ENCODE measurements at regions not wholly inside any gene's neighbourhood (a gene's known extent, or its start where the extent isn't known, plus 50 kb on each side); places are given as distances from the start of the nearest gene placed in this dataset.

DNA sequence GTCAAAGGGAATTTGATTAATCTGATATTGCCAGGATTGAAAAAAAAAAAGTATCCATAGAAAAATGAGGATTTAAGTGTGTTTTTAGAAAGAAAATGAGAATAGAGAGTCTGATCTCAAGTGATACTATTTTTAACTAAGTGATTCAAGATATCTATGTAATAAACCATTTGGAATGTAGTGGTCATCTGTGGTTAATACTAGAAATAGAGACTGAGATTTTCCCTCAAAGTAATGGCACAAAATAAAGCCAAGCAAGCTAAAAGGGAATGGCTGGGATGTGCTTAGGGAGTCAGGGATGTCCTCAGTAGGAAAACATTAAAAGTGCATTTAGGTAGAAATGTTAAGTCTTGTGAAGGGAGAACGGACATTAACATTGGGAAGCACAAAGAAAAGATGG is 90.6 kb downstream of the FBXO4 start:
- H3K36me3 Mint-ChIP-seq (ENCODE audit: low read depth), result no peaks in the 10 kb centered on the region
- DNase-seq, result peak; percentile 10
- H3K4me1 Mint-ChIP-seq (ENCODE audit: low read depth), result peaks cover 21% of the 10 kb centered on the region
- peak overlapping the region; percentile 11; the same call in 1 of the 2 replicates for H3K27ac Mint-ChIP-seq
- TF ChIP-seq, protein P1, sequence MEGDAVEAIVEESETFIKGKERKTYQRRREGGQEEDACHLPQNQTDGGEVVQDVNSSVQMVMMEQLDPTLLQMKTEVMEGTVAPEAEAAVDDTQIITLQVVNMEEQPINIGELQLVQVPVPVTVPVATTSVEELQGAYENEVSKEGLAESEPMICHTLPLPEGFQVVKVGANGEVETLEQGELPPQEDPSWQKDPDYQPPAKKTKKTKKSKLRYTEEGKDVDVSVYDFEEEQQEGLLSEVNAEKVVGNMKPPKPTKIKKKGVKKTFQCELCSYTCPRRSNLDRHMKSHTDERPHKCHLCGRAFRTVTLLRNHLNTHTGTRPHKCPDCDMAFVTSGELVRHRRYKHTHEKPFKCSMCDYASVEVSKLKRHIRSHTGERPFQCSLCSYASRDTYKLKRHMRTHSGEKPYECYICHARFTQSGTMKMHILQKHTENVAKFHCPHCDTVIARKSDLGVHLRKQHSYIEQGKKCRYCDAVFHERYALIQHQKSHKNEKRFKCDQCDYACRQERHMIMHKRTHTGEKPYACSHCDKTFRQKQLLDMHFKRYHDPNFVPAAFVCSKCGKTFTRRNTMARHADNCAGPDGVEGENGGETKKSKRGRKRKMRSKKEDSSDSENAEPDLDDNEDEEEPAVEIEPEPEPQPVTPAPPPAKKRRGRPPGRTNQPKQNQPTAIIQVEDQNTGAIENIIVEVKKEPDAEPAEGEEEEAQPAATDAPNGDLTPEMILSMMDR (IDR thresholded peaks at IDR 0.05), result no peak
- H3K4me3 Mint-ChIP-seq, result peak overlapping the region; percentile 29; the same call in 1 of the 2 replicates
- no peaks in the 10 kb centered on the region for H3K9me3 Mint-ChIP-seq
- H3K27me3 Mint-ChIP-seq (ENCODE audit: insufficient read depth), result no peaks in the 10 kb centered on the region

DNA sequence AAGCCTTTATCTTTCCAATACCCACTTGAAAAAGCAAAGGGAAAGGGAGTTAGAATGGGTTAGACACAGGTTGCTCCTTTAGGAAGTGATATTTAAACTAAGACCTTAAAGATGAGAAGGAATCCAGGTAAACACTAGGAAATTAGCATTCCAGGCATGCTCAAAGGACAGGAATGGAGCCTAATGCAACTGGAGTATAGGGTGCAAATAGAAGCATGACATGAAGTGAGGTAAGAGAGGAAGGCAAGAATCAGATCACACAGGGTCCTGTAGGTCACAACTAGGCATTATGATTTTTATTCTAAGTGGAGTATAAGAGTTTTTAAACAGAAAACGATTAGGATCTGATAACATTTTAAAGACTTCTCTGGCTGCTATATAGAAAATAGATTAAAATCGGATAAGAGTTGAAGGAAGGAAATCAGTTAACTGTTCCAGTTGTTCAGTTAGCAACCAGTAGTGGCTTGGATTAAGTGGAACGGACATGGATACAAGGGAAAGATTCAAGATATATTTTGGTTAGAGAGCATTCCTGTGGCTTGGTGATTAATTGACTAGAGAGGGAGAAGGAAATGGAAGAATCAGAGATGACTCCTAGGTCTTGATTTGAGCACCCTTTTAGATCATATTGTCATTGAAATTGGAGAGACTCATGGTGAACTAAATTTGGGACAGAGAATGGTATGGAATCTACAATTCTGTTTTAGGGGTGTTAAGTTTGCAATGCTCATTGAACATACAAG is 95.9 kb downstream of the FBXO4 start:
- Mint-ChIP-seq H3K4me3 (peak overlapping the region; percentile 57; the same call in 1 of the 2 replicates), H3K27ac (peak overlapping the region; percentile 18; the same call in 1 of the 2 replicates), H3K36me3 (ENCODE audit: low read depth) (no peaks in the 10 kb centered on the region), H3K27me3 (ENCODE audit: insufficient read depth) (peaks cover 2% of the 10 kb centered on the region; the same call in 1 of the 2 replicates), H3K9me3 (no peaks in the 10 kb centered on the region), H3K4me1 (ENCODE audit: low read depth) (peaks cover 23% of the 10 kb centered on the region)
- peak; percentile 39 for DNase-seq
- TF ChIP-seq, protein P1 (IDR thresholded peaks at IDR 0.05), result no peak

DNA sequence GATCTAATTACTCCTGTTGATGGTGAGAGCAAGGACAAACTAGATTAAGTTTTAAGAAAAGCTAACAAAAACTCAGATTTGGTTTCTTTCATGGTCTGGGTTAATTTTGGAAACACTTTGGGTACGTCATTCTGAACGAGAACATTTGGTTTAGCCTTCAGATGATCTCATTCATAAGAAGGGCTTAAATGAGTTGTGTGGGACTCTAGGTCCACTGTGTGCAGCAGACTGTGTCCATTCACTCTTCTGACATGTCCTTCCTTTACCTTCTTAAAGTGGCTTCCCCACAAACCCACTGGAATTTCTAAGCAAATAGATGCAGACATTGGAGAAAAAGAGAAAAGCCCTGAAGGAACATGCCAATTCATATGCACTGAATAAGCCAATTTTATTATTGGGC is 96.8 kb downstream of the FBXO4 start:
- peaks cover 2% of the 10 kb centered on the region; the same call in 1 of the 2 replicates for H3K27me3 Mint-ChIP-seq (ENCODE audit: insufficient read depth)
- no peaks in the 10 kb centered on the region; the same call in 1 of the 2 replicates for H3K9me3 Mint-ChIP-seq
- H3K27ac Mint-ChIP-seq, result no peak overlapping the region
- H3K4me3 Mint-ChIP-seq, result no peak overlapping the region
- TF ChIP-seq, protein P1 (IDR thresholded peaks at IDR 0.05), result no peak
- DNase-seq, result no peak
- no peaks in the 10 kb centered on the region for H3K36me3 Mint-ChIP-seq (ENCODE audit: low read depth)
- peaks cover 18% of the 10 kb centered on the region for H3K4me1 Mint-ChIP-seq (ENCODE audit: low read depth)

DNA sequence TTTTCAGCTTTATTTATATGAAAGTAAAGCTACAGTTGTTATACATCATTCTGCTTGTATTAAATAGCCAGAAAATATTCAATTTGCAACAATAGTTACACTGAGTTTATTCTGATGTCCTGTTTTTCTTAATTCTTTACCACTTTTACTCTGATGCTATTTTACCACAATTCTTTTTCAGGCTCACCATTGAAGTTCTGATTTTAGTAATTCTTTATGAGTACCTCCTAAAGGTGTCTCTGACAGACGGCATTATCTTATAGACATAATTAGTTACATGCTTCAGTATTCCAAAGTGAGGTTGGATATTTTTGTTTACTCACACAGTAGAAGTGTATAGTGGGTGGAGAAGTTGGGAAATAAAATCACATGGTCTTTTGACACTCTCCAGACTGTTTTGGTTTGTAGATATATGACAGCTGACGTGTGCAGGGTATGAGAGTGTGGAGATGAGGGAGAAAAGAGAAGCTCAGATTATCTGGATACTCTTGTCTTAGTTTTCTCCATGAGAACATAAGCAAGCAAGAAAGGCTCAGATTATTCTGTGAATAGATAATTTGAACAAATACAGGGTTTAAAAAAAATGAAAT is 97.4 kb downstream of the FBXO4 start:
- no peaks in the 10 kb centered on the region for H3K36me3 Mint-ChIP-seq (ENCODE audit: low read depth)
- no peak overlapping the region for H3K4me3 Mint-ChIP-seq
- no peak overlapping the region for H3K27ac Mint-ChIP-seq
- H3K27me3 Mint-ChIP-seq (ENCODE audit: insufficient read depth), result peaks cover 5% of the 10 kb centered on the region; the same call in 1 of the 2 replicates
- no peak for DNase-seq
- TF ChIP-seq, protein P1 (IDR thresholded peaks at IDR 0.05), result no peak
- peaks cover 18% of the 10 kb centered on the region for H3K4me1 Mint-ChIP-seq (ENCODE audit: low read depth)
- H3K9me3 Mint-ChIP-seq, result no peaks in the 10 kb centered on the region; the same call in 1 of the 2 replicates

DNA sequence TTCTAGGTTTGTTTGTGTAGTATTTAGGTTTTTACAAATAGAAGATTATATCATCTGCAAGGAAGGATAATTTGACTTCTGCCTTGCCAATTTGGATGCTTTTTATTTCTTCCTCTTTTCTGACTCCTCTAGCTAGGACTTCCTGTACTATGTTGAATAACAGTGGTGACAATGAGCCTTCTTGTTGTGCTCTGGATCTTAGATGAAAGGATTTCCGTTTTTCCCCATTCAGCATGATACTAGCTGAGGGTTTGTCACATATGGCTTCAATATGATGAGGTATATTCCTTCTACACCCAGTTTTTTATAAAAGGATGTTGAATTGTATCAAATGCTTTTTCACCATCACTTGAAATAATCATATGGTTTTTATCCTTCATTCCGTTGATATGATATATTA is 101.4 kb downstream of the FBXO4 start:
- no peaks in the 10 kb centered on the region for H3K36me3 Mint-ChIP-seq (ENCODE audit: low read depth)

More for the DNA sequence above, 101.4 kb downstream of the FBXO4 start:
- H3K4me1 Mint-ChIP-seq (ENCODE audit: low read depth), result peaks cover 5% of the 10 kb centered on the region
- TF ChIP-seq, protein P1 (IDR thresholded peaks at IDR 0.05), result no peak
- H3K4me3 Mint-ChIP-seq, result no peak overlapping the region
- no peaks in the 10 kb centered on the region; the same call in 1 of the 2 replicates for H3K9me3 Mint-ChIP-seq
- no peak overlapping the region for H3K27ac Mint-ChIP-seq
- H3K27me3 Mint-ChIP-seq (ENCODE audit: insufficient read depth), result peaks cover 5% of the 10 kb centered on the region; the same call in 1 of the 2 replicates
- no peak for DNase-seq
